COLO668 (cell line): ENCODE measurements at regions not wholly inside any gene's neighbourhood (a gene's known extent, or its start where the extent isn't known, plus 50 kb on each side); places are given as distances from the start of the nearest gene placed in this dataset.
"Not testable (repeated sequence)": the region's sequence is repeated elsewhere in the genome, so short reads cannot be mapped to it uniquely, and the experiment has no call there.

Experiments
- DNase-seq: peaks from one replicate; lab custom pipeline; 2025; ENCODE audit not compliant: unreplicated experiment; lab: John Stamatoyannopoulos, UW

DNA sequence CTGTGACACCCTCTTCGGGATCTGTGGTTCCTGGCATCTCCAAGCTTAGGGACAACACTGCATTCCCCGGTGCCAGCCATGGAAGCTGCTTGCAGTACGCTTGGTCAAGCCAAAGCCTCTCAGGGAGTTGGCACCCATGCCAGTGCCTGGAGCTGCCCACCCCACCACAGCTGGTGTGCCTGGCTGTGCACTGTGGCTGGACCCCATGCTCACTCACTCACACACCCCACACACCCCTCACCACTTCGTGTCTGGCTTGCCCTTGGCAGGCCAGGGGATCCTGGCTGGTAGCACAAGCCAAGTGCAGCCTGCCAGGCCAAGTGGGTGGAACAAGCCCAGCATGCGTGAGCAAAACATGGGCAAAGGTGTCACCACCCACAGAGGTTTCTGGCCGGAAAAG, 324.5 kb upstream of the PTGER4 start:
- no peak for DNase-seq

- DNase-seq: no peak
Observed at GRCh38 chr5:40354171-40354570, 325.5 kb upstream of the PTGER4 start.

DNA sequence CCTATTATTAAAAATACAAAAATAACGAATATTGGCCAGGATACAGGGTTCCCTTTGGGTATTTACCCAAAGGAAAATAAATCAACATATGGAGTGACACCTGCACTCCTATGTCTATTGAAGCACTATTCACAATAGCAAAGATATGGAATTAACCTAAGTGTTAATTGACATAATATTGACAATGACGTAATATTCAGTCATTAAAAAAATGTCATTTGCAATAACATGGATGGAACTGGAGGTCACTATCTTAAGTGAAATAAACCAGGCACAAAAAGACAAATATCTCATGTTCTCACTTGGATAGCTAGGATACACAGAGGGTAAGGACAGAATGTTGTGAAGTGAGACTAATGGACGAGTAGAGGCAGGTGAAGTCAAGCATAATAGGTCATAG, 326.3 kb upstream of the PTGER4 start:
- DNase-seq: no peak

- no peak for DNase-seq
Observed at GRCh38 chr5:40347981-40348725, 331.6 kb upstream of the PTGER4 start.

DNA sequence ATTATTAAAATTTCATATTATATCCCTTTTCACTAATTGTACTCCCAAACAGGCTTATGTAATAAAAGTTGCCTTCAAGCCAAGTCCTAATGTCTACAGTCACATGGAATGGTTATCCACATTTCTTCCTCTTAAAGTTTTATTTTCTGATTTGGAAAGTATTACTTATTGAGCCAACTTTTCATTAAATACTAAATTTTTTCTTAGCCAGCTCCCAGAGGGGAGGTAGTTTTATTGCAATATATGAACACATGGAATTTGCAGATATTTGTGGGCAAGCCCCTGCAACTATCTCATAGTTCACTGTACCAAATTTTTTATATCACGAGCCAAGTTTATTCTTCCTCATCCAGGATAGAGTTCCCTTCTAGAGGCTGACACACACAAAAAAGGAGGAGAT, 332.8 kb upstream of the PTGER4 start:
- DNase-seq: no peak

DNA sequence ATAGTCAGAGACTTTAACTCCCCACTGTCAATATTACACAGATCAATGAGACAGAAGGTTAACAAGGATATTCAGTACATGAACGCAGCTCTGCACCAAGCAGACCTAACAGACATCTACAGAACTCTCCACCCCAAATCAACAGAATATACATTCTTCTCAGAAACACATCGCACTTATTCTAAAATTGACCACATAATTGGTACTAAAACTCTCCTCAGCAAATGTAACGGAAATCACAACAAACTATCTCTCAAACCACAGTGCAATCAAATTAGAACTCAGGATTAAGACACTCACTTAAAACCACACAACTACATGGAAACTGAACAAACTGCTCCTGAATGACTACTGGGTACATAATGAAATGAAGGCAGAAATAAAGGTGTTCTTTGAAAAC, 341.3 kb upstream of the PTGER4 start:
- DNase-seq: not testable (repeated sequence)

DNA sequence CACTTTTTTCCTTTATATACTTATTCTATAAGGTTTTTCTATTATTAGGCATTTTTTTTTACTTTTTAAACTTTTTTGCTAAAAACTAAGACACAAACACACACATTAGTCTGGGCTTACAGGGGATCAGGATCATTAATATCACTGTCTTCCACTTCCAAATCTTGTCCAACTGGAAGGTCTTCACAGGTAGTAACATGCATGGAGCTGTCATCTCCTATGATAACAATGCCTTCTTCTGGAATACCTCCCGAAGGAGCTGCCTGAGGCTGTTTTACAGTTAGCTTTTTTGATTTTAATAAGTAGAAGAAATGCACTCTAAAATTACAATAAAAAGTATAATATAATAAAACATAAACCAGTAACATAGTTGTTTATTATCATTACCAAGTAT, 345.5 kb upstream of the PTGER4 start:
- no peak for DNase-seq

- no peak for DNase-seq
Observed at GRCh38 chr5:40333459-40334241, 346.1 kb upstream of the PTGER4 start.

DNA sequence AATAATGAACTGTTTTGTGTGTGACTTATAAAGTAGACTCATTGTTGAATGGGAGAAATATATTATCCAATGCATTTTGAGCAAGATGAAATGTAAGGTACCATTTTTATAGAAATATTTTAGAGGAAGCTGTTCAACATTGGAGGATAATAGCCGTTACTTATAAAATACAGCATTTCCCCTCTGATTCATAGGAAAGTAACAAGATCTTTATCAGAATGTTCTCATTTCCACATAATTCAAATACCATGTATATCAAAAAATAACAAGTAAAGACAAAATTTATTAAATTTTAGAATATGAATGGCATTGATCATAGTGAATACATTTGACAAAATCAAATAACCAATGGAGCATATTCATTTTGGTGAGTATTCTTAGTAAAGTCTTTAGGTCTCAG, 346.7 kb upstream of the PTGER4 start:
- DNase-seq: no peak

DNA sequence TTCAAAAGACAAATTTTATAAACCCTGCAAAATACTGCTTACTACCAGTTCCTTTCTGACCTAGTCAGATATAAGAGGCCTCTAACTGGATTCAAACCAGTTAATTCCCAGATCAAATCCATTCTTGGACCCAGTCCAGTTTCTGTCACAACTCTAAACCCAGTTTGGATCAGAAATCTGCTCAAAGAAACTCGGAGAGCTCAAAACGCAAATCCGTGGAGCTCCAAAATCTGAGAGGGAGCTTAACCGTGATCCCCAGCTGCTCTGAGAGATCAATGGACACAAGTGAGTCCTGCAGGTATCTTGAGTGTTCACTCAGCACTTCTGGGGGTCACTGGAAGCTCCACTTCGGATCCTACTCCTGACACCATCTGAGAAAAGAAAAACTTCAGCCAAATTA, 348.1 kb upstream of the PTGER4 start:
- DNase-seq: no peak

DNA sequence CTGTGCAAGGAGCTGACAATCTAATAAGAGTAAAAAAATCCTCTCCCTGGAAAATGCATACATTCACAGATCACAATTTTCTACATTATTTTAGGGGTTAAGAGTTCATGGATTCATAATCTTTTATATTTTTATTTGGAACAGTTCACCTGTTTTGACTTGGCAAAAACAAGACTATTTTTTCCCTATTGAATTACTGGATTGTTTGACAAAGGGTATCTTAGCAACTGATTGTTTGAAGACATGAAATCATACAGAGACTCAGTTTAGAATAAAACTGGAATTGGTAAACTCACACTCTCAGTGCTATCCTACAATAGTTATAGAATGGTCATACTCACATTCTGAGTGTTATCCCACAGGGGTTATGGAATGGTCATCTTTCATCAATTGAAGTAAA, 358.2 kb upstream of the PTGER4 start:
- DNase-seq: no peak

DNA sequence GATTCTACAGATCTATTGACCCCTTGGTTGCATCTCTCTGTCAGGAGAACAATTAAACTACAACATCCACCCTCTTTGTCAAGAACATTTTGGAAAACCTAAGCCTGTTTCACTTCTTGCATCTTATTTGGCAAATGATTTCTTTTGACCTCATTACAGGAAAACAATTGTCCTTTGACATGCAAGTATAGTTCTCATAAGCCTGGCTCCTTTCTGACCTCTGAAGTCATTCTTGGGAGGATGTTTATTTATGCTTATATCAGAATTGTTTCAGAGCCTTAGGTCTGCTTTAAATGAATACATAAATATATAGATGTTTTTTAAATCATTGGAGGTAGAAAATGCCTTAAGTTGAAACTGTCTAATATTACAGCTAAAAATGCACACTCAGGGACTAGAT, 361.3 kb upstream of the PTGER4 start:
- DNase-seq: no peak

GRCh38 chr5:40317023-40317422, 362.7 kb upstream of the PTGER4 start:
- DNase-seq: no peak

DNA sequence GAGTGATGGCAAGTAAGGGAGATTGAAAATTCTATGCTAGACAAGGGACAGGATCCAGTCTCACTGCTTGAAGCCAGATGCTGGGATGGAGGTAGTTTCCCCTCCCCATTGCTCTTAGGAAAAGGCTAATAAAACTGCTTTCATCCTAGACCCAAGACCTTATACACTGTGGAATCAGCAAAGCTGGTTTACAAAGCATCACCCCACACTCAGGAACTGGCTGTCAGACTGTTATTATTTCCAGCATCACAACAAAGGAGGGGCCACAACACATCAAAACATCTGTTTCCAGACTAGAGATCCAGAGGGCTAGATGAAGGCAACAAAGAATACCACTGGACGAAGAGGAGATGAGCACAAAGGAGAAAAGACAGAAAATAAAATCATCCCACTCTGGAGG, 364.6 kb upstream of the PTGER4 start:
- DNase-seq: no peak

- DNase-seq: no peak
Observed at GRCh38 chr5:40314275-40314674, 365.4 kb upstream of the PTGER4 start.

- DNase-seq: no peak
Observed at GRCh38 chr5:40312205-40312604, 367.5 kb upstream of the PTGER4 start.

DNA sequence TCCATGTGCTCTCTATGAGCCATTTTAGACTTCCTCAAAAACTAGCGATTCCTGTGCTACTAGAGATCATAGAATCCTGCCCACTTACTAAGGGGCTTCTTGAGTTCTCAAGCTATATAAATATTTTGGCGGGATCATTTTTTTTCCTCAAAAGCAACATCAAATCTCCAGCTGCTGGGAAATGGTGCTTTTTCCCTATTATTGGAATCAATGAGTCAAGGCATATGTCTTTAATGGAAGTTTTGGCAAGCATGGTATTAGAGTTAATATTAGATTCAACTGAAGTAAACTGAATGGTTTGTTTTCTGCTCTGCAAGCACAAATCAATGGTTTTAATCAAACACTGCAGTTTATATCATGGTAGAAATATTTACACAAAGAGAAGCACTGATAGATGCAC, 369.9 kb upstream of the PTGER4 start:
- no peak for DNase-seq

DNA sequence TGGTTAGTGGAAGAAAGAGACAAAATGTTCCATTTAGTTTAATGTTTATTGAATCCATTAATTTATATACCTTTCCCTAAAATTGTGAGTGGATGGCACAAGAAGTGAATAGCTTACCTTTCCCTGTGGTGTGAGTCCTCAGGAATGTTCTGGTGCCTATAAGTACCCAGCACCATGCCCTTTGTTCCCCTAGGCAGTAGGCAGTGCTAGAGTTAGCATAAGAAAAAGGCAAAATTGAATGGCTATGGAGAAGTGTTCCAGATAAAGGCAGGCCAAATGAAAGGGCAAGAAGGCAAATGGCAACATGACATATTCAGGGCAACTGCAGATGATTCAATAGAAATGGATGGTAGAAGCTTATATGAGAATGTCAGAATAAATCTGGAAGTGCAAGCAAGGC, 370.8 kb upstream of the PTGER4 start:
- DNase-seq: no peak

GRCh38 chr5:40307920-40308319, 371.8 kb upstream of the PTGER4 start:
- no peak for DNase-seq

DNA sequence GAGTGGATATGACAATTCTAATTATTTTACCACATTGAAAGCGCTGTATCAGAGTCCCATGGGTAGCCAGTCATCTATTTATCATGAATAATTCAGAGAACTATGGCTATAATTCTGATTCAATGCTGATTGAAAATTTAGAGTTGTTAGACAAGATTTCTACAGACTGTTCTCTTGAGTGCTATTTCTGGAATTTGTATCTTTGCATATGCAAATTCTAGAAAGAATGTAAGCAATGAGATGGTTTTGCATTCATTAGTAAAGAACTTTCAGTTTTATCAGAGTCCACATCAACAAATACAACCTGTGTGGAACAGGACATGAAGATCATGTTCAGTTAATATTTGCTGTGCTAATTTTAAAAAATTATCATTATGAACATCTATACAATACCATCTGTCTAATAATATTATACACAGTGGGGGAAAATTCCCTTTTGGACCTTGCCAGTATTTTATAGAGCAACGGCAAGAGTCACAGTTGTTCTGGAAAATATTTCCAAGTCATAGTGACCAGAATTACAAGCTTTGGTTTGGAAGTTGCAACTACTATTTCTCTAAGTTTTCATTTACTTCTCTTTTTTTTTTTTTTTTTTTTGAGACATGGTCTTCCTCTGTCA, 372.7 kb upstream of the PTGER4 start:
- DNase-seq: no peak

DNA sequence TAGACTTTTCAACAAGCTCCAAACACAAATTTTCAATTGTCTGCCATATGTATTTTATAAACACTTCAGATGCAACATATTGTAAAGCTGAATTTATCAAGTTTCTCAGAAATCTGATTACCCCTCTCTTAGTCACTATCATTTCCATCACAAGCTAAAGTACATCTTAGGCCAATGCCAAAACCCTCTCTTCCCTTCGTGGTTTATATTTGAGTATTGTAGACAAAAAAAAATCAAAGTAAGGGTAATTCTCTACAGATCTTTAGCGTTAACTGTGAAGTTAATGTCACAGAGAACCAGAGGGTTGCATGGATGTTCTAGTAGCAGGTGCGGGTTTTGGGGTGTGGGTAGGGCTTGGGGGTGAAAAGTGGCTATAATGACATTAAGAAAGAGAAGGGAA, 387.7 kb upstream of the PTGER4 start:
- DNase-seq: no peak

DNA sequence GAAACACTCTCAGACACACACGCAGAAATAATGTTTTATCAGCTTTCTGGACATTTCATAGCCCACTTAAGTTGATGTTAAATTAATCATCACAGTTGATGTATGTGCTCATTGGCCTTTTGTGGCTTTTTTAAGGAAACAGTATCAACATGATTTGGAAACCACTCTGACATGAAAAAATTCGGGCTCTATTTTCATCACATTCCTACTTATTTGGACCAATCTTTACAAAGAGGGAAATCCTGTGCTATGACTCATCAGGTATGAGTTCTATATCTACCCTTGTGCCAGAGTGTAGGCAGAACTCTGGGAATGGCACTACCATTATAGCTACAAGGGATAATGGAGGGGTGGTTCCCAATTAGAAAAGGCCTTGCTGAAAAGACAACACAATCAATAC, 388.4 kb upstream of the PTGER4 start:
- DNase-seq: no peak
